HL-60 (cell line): ENCODE measurements at regions not wholly inside any gene's neighbourhood (a gene's known extent, or its start where the extent isn't known, plus 50 kb on each side); places are given as distances from the start of the nearest gene placed in this dataset.

Experiments
- CTCF ChIP-seq: IDR thresholded peaks from one replicate; pipeline ENCODE4 v1.5.1; 2011; ENCODE audit warnings: low read length, control low read depth, inconsistent platforms; ENCODE audit not compliant: insufficient read depth
- GABPA ChIP-seq: IDR thresholded peaks from 2 replicates; pipeline ENCODE4 v1.6.1; 2012; ENCODE audit warnings: low read depth
- POLR2AphosphoS5 ChIP-seq: IDR thresholded peaks from 2 replicates; pipeline ENCODE4 v1.6.1; 2012; ENCODE audit warnings: low read depth

DNA sequence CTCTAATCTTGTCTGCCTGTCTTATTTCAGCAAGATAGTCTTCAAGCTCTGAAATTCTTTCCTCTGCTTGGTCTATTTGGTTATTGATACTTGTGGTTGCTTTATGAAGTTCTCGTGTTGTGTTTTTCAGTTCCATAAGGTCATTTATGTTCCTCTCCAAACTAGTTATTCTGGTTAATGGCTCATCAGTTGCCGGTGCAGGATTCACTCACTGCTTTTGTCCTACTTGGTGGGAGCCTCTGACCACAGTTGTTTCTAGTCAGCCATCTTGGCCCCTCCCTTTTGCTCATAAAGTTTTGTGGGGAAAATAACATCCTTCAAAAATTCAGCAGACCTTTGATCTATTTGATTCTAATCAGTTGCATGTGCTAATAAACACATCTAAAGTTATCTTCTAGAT, 158.6 kb upstream of the PARD3B start:
- no peak for TF ChIP-seq POLR2AphosphoS5
- no peak for TF ChIP-seq GABPA
- no peak for TF ChIP-seq CTCF
